PFSK-1 (cell line): ENCODE measurements at regions not wholly inside any gene's neighbourhood (a gene's known extent, or its start where the extent isn't known, plus 50 kb on each side); places are given as distances from the start of the nearest gene placed in this dataset.

Experiments
- FOXP2 ChIP-seq: optimal IDR thresholded peaks from 2 replicates; pipeline ENCODE3; 2011; ENCODE audit warnings: borderline replicate concordance, control low read depth, inconsistent platforms; ENCODE audit not compliant: insufficient read depth; ENCODE audit errors: extremely low read length, extremely low read depth
- POLR2AphosphoS5 ChIP-seq: IDR thresholded peaks from 2 replicates; pipeline ENCODE4 v1.6.1; 2012; ENCODE audit warnings: low read depth, mild to moderate bottlenecking, control low read depth, low read length, moderate library complexity
- REST ChIP-seq, 2 experiments: IDR thresholded peaks; 2 replicates each; pipeline versions ENCODE4 v1.6.1 to v1.8.0; 2011 to 2012; ENCODE audit warnings: low read depth in 2 of 2, low read length in 2 of 2, control low read depth in 1 of 2, inconsistent platforms in 1 of 2, mild to moderate bottlenecking in 1 of 2, moderate library complexity in 1 of 2; ENCODE audit not compliant: insufficient read depth in 1 of 2
- SIN3A ChIP-seq: IDR thresholded peaks from 2 replicates; pipeline ENCODE4 v1.6.1; 2012; ENCODE audit warnings: mild to moderate bottlenecking, low read length, moderate library complexity, borderline replicate concordance; ENCODE audit not compliant: insufficient read depth
- TAF1 ChIP-seq: IDR thresholded peaks from 2 replicates; pipeline ENCODE4 v1.6.1; 2012; ENCODE audit warnings: low read length, control low read depth, borderline replicate concordance; ENCODE audit not compliant: insufficient read depth

- no peak for TF ChIP-seq REST (IDR thresholded peaks at IDR 0.05; ENCODE audit: insufficient read depth in 1 of 2, low read depth in 2 of 2, low read length in 2 of 2)
- TF ChIP-seq POLR2AphosphoS5 = no peak
- TF ChIP-seq FOXP2 = no peak
- no peak for TF ChIP-seq SIN3A
- TF ChIP-seq TAF1 = no peak
Measured at GRCh38 chr20:40920291-40920690, 108.3 kb upstream of the TOP1 start.

DNA sequence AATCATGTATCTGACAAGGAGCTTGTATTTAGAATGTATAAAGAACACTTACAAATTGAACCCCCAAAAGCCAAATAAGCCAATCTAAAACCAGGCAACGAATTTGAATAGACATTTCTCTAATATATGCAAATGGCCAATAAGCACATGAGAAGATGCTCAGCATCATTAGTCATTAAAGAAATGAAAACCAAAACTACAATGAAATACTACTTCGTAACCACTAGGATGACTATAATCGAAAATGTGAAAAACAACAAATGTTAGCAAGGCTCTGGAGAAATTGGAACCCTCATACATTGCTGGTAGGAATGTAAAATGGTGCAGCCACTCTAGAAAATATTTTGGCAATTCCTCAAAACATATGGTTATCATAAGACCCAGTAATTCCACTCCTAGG lies 105.8 kb upstream of the TOP1 start:
- TF ChIP-seq POLR2AphosphoS5 = no peak
- TF ChIP-seq FOXP2 = no peak
- no peak for TF ChIP-seq SIN3A
- no peak for TF ChIP-seq TAF1
- no peak for TF ChIP-seq REST (IDR thresholded peaks at IDR 0.05; ENCODE audit: insufficient read depth in 1 of 2, low read depth in 2 of 2, low read length in 2 of 2)

GRCh38 chr20:40925829-40926510 lies 102.7 kb upstream of the TOP1 start:
- TF ChIP-seq FOXP2 (no peak), REST (IDR thresholded peaks at IDR 0.05; ENCODE audit: insufficient read depth in 1 of 2, low read depth in 2 of 2, low read length in 2 of 2) (no peak)

DNA sequence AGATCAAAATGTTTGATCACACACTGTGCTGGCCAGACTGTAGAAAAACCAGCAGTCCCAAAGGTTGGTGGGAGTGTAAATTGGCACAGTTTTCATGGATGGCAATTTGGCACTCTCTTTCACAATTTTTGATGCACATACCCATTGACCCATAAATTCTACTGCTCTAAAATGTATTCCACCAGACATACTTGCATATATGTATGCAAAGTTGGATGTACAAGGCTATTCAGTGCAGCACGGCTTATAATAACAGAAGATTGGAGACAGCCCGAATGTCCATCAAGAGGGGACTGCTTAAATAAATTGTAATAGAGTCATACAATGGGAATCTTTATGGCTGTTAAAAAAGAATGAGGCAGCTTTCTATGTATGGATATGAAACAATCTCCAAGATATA lies 101.7 kb upstream of the TOP1 start:
- no peak for TF ChIP-seq POLR2AphosphoS5
- no peak for TF ChIP-seq SIN3A
- no peak for TF ChIP-seq TAF1
- no peak for TF ChIP-seq FOXP2
- TF ChIP-seq REST (IDR thresholded peaks at IDR 0.05; ENCODE audit: insufficient read depth in 1 of 2, low read depth in 2 of 2, low read length in 2 of 2) = no peak

- TF ChIP-seq REST (IDR thresholded peaks at IDR 0.05; ENCODE audit: insufficient read depth in 1 of 2, low read depth in 2 of 2, low read length in 2 of 2) = no peak
- no peak for TF ChIP-seq TAF1
- TF ChIP-seq FOXP2 = no peak
- no peak for TF ChIP-seq POLR2AphosphoS5
- no peak for TF ChIP-seq SIN3A
Measured at GRCh38 chr20:40930561-40930960, 98.1 kb upstream of the TOP1 start.
